ENCODE measurements at regions not wholly inside any gene's neighbourhood (a gene's known extent, or its start where the extent isn't known, plus 50 kb on each side); places are given as distances from the start of the nearest gene placed in this dataset.
"Not testable (repeated sequence)": the region's sequence is repeated elsewhere in the genome, so short reads cannot be mapped to it uniquely, and the experiment has no call there.

GRCh38 chr10:38362514-38362913, 268.4 kb downstream of the ZNF37A start:
- H3K27me3 ChIP-seq (ENCODE audit: control insufficient read depth, insufficient read depth, low read length); POLR2A ChIA-PET; CTCF ChIA-PET; H3K4me3 ChIP-seq (ENCODE audit: low read depth, low read length); H3K36me3 ChIP-seq (ENCODE audit: control insufficient read depth, insufficient read depth, low read length); DNase-seq (ENCODE audit: low read depth): not testable (repeated sequence)

DNA sequence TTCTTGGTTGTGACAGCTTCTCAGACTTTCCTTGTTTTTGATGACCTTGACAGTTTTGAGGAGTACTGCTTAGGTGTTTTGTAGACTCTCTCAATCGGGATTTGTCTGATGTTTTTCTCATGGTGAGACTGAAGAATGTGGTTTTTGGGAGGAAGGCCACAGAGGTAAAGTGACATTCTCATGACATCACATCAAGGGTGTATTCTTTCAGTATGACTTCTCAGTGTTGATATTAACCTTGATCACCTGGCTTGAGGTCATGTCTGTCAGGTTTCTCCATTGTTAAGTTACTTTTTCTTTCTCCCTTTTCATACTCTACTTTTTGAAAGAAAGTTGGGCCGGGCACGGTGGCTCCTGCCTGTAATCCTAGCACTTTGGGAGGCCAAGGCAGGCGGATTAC, 269.9 kb downstream of the ZNF37A start:
- DNase-seq (ENCODE audit: low read depth); POLR2A ChIA-PET; H3K27me3 ChIP-seq (ENCODE audit: control insufficient read depth, insufficient read depth, low read length); H3K36me3 ChIP-seq (ENCODE audit: control insufficient read depth, insufficient read depth, low read length); CTCF ChIA-PET; H3K4me3 ChIP-seq (ENCODE audit: low read depth, low read length): not testable (repeated sequence)

DNA sequence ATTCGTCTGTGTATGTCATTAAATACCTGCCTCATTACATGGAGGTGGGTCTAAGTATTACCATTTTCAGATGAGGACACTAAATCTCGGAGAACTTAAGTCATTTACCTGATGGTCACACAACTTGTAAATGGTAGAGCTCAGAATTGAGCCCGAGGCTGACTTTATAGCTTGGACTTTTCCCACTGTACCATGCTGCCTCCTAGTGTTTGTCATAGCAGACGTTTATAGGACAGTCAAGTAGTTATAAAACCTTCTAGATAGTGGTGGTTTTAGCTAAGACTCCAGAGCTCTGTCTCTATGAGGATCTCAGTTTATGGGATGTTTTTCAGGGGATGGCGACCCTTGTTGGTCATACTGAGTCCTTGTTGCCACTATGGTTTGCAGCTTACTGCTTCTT, 271.8 kb downstream of the ZNF37A start:
- H3K27me3 ChIP-seq (ENCODE audit: control insufficient read depth, insufficient read depth, low read length); POLR2A ChIA-PET; DNase-seq (ENCODE audit: low read depth); H3K4me3 ChIP-seq (ENCODE audit: low read depth, low read length); H3K36me3 ChIP-seq (ENCODE audit: control insufficient read depth, insufficient read depth, low read length): not testable (repeated sequence)
- CTCF ChIA-PET: interaction anchor here (1.0 to 1.8 kb wide), 4 partner anchors 9 to 389 kb away, joined by 3 to 5 read pairs (median 4); partner anchors contain the start of gene ZNF25
- TF ChIP-seq, protein P1, sequence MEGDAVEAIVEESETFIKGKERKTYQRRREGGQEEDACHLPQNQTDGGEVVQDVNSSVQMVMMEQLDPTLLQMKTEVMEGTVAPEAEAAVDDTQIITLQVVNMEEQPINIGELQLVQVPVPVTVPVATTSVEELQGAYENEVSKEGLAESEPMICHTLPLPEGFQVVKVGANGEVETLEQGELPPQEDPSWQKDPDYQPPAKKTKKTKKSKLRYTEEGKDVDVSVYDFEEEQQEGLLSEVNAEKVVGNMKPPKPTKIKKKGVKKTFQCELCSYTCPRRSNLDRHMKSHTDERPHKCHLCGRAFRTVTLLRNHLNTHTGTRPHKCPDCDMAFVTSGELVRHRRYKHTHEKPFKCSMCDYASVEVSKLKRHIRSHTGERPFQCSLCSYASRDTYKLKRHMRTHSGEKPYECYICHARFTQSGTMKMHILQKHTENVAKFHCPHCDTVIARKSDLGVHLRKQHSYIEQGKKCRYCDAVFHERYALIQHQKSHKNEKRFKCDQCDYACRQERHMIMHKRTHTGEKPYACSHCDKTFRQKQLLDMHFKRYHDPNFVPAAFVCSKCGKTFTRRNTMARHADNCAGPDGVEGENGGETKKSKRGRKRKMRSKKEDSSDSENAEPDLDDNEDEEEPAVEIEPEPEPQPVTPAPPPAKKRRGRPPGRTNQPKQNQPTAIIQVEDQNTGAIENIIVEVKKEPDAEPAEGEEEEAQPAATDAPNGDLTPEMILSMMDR (IDR thresholded peaks at IDR 0.05; ENCODE audit: insufficient read depth, low read depth, low read length): peak; percentile 49

DNA sequence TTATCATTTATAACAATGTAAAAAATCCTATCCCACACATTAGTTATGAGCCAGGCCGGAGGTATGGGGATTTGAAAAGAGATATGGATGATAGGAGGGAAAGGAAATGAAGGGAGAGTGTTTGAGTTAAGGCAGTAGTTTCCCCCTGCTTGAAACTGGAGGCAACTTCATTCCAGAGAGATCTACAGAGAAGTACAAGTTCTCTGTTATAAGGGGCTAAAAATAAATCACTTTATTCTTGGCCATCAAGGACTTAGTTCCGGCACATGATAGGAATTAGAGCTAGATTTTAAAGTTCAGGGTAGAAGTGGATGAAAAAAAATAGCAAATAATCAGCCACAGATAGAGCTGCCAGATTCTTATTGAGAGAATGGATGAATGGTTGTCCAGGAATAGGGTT, 289.7 kb downstream of the ZNF37A start:
- CTCF ChIA-PET; DNase-seq (ENCODE audit: low read depth); POLR2A ChIA-PET: not testable (repeated sequence)

DNA sequence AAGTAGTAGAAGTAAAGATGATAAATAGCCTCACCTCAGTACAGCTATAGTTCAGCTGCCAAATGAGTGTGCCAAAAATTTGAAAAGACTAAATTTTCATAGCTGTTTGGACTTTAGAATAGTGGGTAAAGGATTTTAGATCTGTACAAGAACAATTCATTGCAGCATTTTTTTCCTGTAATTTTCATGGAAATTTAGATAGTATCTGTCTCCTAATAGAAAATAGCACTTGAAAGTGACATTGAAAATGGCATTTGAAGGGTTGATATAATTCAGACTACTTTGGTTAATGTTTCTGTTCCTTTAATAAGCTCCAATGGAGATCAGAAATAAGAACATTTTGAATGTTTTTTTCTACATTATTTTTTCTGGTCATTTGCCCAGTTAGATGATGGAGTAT, 292.7 kb downstream of the ZNF37A start:
- POLR2A ChIA-PET; DNase-seq (ENCODE audit: low read depth); CTCF ChIA-PET: not testable (repeated sequence)

More for the DNA sequence above, 289.7 kb downstream of the ZNF37A start:
- H3K4me3 ChIP-seq (ENCODE audit: low read depth, low read length); H3K36me3 ChIP-seq (ENCODE audit: control insufficient read depth, insufficient read depth, low read length); H3K27me3 ChIP-seq (ENCODE audit: control insufficient read depth, insufficient read depth, low read length): not testable (repeated sequence)

DNA sequence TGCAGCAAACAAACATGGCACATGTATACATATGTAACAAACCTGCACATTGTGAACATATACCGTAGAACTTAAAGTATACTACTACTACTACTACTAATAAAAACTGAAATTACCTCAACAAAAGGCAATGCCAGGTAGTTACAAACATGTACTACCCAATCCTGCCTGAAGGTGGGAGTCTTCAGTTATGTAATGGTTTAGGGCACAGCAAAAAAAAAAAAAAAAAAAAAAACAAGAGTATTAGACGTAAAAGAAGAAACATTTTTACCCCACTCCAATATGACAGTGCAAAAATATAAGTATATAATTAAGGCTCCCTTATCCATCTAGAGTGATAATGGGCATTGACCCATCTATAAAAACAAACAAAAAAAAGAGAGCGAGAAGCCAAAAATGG, 296.6 kb downstream of the ZNF37A start:
- H3K27me3 ChIP-seq (ENCODE audit: control insufficient read depth, insufficient read depth, low read length); H3K4me3 ChIP-seq (ENCODE audit: low read depth, low read length); H3K36me3 ChIP-seq (ENCODE audit: control insufficient read depth, insufficient read depth, low read length); POLR2A ChIA-PET; CTCF ChIA-PET; DNase-seq (ENCODE audit: low read depth): not testable (repeated sequence)
- TF ChIP-seq, protein P1 (IDR thresholded peaks at IDR 0.05; ENCODE audit: insufficient read depth, low read depth, low read length): peak; percentile 29; the same call in 1 of the 2 replicates

More for the DNA sequence above, 292.7 kb downstream of the ZNF37A start:
- not testable (repeated sequence) for H3K36me3 ChIP-seq (ENCODE audit: control insufficient read depth, insufficient read depth, low read length); H3K4me3 ChIP-seq (ENCODE audit: low read depth, low read length); H3K27me3 ChIP-seq (ENCODE audit: control insufficient read depth, insufficient read depth, low read length)

DNA sequence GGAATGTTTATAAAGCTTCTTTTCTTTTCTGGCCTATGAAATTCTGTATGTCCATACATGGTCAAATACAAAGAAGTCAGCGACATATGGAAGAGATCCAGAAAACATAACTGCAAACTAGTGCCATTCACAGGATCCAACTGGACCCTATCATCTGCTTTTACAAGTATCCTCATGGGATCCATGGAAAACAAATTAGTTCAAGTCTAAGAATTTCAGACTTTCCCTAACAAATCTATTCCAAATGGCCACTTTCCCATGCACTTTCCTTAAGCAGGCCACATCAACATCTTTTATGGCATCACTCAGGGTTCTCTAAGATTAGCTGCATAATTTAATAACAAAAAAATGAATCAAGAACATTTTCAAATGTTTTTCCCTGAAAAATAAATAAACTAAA, 301.3 kb downstream of the ZNF37A start:
- H3K4me3 ChIP-seq (ENCODE audit: low read depth, low read length); H3K27me3 ChIP-seq (ENCODE audit: control insufficient read depth, insufficient read depth, low read length); CTCF ChIA-PET; POLR2A ChIA-PET; DNase-seq (ENCODE audit: low read depth); H3K36me3 ChIP-seq (ENCODE audit: control insufficient read depth, insufficient read depth, low read length): not testable (repeated sequence)

DNA sequence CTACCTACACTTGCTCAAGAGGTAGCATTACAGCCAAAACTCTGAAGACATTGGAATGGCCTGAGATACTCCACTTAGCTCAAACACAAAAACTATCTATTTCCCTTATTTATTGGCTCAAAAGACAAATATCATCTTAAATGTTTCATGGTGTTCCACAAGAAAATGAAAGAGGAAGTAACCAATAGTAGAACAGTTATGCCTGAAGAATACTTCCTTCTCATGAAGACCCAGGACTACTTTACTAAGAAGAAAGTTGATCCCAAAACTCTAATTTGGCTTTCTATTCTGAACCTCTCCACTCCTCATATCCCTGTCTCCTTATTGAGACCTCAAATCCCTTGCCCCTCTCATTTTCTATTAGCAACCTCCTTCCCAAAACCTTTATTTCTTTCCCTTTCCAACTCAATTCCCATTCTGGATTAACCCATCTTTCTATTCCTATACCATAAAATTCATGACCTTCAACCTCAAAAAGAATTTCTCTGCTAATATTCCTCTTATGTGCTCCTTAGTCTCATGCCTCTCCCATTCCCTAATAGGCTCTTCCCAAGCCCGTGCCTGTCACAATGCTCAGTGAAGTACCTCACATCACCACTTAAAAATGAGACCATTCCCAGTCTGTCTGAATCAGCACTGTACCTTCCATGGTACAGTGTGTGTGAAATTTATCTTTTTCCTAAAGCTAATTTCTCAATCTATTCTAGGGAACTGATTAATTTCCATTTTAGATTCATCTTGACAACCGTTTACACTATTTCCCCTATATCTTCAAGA, 302.2 kb downstream of the ZNF37A start:
- DNase-seq (ENCODE audit: low read depth); CTCF ChIA-PET; H3K36me3 ChIP-seq (ENCODE audit: control insufficient read depth, insufficient read depth, low read length); H3K27me3 ChIP-seq (ENCODE audit: control insufficient read depth, insufficient read depth, low read length); POLR2A ChIA-PET; H3K4me3 ChIP-seq (ENCODE audit: low read depth, low read length): not testable (repeated sequence)

DNA sequence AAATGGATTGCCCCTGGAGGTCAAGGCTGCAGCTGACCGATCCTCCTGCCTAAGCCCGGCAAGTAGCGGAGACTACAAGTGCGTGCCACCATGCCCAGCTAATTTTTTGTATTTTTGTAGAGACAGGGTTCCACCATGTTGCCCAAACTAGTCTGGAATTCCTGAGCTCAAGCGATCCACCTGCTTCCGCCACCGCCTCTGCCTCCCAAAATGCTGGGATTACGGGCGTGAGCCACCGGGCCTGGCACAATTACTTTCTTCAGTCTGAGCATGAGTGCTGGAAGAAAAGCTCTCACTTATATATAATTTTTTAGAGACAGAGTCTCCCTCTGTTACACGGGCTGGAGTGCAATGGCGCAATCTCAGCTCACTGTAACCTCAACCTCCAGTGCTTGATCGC, 307.4 kb downstream of the ZNF37A start:
- POLR2A ChIA-PET; CTCF ChIA-PET; H3K36me3 ChIP-seq (ENCODE audit: control insufficient read depth, insufficient read depth, low read length); DNase-seq (ENCODE audit: low read depth); H3K27me3 ChIP-seq (ENCODE audit: control insufficient read depth, insufficient read depth, low read length); H3K4me3 ChIP-seq (ENCODE audit: low read depth, low read length): not testable (repeated sequence)

DNA sequence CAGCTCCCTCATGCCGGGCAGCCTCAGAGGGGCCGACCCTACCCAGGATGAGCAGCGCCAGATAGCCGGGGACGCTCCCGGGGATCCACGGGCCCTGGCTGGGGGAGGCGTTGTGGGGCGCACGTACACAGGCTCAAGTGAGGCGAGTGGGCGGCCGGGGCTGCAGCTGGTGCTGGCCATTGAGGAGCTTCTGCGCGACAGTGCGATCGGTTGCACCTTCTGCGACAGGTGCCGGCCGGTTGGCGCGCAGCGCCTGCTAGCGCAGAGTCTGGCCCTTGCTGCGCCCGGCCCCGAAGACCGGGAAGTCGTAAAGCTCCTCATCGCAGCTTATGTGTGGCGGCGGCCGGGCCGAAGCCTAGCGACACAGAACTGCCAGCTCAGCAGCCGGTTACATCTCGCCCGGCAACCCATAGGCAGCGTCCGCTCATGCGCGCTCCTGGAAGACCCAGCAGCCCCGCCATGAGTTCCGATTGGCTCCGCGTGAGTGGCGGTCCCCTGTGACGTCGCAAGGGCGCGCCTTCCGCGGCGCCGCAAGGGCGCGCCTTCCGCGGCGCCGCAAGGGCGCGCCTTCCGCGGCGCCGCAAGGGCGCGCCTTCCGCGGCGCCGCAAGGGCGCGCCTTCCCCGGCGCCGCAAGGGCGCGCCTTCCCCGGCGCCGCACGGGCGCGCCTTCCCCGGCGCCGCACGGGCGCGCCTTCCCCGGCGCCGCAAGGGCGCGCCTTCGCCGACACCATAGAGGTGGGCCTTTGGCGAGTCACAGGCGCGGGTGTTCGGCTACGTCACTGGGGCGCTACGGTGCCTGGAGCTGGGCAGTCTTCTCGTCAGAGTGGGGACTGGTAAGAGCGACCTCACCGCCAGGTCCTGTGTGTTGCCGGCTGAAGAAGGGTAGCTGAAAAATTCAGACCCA, 308.6 kb downstream of the ZNF37A start:
- POLR2A ChIA-PET; H3K36me3 ChIP-seq (ENCODE audit: control insufficient read depth, insufficient read depth, low read length); H3K27me3 ChIP-seq (ENCODE audit: control insufficient read depth, insufficient read depth, low read length); CTCF ChIA-PET: not testable (repeated sequence)
- peak overlapping the region; percentile 59 for H3K4me3 ChIP-seq (ENCODE audit: low read depth, low read length)
- DNase-seq (ENCODE audit: low read depth): peak; percentile 78

Measured in BJ (cell line).